Common myeloid progenitor, CD34-positive (primary cell): ENCODE measurements at regions not wholly inside any gene's neighbourhood (a gene's known extent, or its start where the extent isn't known, plus 50 kb on each side); places are given as distances from the start of the nearest gene placed in this dataset.

Experiments used
- CTCF ChIA-PET: fragments of 350-600 bp; sonication (Branson Sonifier 250); formaldehyde crosslinking; loops from one replicate; lab custom pipeline; 2021; ENCODE audit warnings: antibody characterized with exemption; lab: Charles Lee
- POLR2A ChIA-PET: fragments of 350-600 bp; sonication (Branson Sonifier 250); formaldehyde crosslinking; loops from one replicate; lab custom pipeline; 2021; ENCODE audit warnings: antibody characterized with exemption; lab: Charles Lee
- DNase-seq, 3 donors: peaks; one replicate each; pipeline versions ENCODE4 v3.0.0 to v3.0.0-alpha.2; 2013
- H3K27ac ChIP-seq, 2 experiments: 1 replicate in 1 of 2; 2 replicates in 1 of 2; pipeline ENCODE4 v1.7.0; 2013; ENCODE audit warnings: inconsistent platforms in 2 of 2, low read length in 2 of 2, mild to moderate bottlenecking in 2 of 2, low read depth in 1 of 2, moderate library complexity in 1 of 2; ENCODE audit not compliant: severe bottlenecking in 2 of 2, insufficient read depth in 1 of 2, poor library complexity in 1 of 2
- H3K27me3 ChIP-seq, 5 experiments: replicated peaks in 2 of 5; 1 replicate in 3 of 5; 2 replicates in 2 of 5; pipeline versions ENCODE4 v1.6.1 to v1.7.0; 2013; ENCODE audit warnings: low read length in 4 of 5, mild to moderate bottlenecking in 2 of 5, moderate library complexity in 2 of 5, inconsistent platforms in 1 of 5; ENCODE audit not compliant: insufficient read depth in 5 of 5, control insufficient read depth in 4 of 5
- H3K36me3 ChIP-seq, 4 experiments: 1 replicate in 2 of 4; 2 replicates in 2 of 4; pipeline versions ENCODE4 v1.6.1 to v1.7.0; 2013; ENCODE audit warnings: low read length in 3 of 4, control low read depth in 1 of 4, mild to moderate bottlenecking in 1 of 4; ENCODE audit not compliant: control insufficient read depth in 4 of 4, insufficient read depth in 4 of 4
- H3K4me1 ChIP-seq, 4 experiments: 1 replicate in 3 of 4; 2 replicates in 1 of 4; pipeline versions ENCODE4 v1.6.1 to v1.7.1; 2013; ENCODE audit warnings: low read length in 3 of 4, mild to moderate bottlenecking in 3 of 4, control low read depth in 1 of 4, inconsistent platforms in 1 of 4, moderate library complexity in 1 of 4; ENCODE audit not compliant: control insufficient read depth in 4 of 4, insufficient read depth in 4 of 4; ENCODE audit errors: control extremely low read depth in 1 of 4
- H3K4me3 ChIP-seq, 7 experiments: 1 replicate in 4 of 7; 2 replicates in 3 of 7; pipeline versions ENCODE4 v1.5.1 to v1.7.0; 2013; ENCODE audit warnings: mild to moderate bottlenecking in 7 of 7, low read length in 6 of 7, moderate library complexity in 6 of 7, inconsistent platforms in 2 of 7, low read depth in 2 of 7, control low read depth in 1 of 7; ENCODE audit not compliant: insufficient read depth in 4 of 7, control insufficient read depth in 1 of 7; ENCODE audit errors: extremely low read depth in 1 of 7
- H3K9me3 ChIP-seq, 5 experiments: 1 replicate in 4 of 5; 2 replicates in 1 of 5; pipeline versions ENCODE4 v1.6.1 to v1.7.1; 2013; ENCODE audit warnings: low read length in 4 of 5, mild to moderate bottlenecking in 2 of 5, inconsistent platforms in 1 of 5, low read depth in 1 of 5, moderate library complexity in 1 of 5; ENCODE audit not compliant: control insufficient read depth in 4 of 5, insufficient read depth in 2 of 5; ENCODE audit errors: control extremely low read depth in 1 of 5
- WGBS: methylation state at CpG from one replicate; pipeline ENCODE4 v1.1.5; 2013; ENCODE audit not compliant: insufficient coverage; 5-methylcytosine and 5-hydroxymethylcytosine counted together

GRCh38 chrX:67334323-67334722, 209.5 kb upstream of the AR start:
- Histone ChIP-seq H3K27me3 (no peaks in the 10 kb centered on the region), H3K4me1 (no peaks in the 10 kb centered on the region), H3K27ac (no peak overlapping the region), H3K36me3 (no peaks in the 10 kb centered on the region), H3K4me3 (no peak overlapping the region), H3K9me3 (peaks cover 0 to 1% (median 0%) of the 10 kb centered on the region in 5 experiments)
- CTCF ChIA-PET: no interaction called here
- 100% methylated on average over 2 of the region's 2 CpGs for WGBS
- POLR2A ChIA-PET: no interaction called here
- no peak for DNase-seq

GRCh38 chrX:67338262-67338661, 205.6 kb upstream of the AR start:
- Histone ChIP-seq H3K4me1 (no peaks in the 10 kb centered on the region), H3K9me3 (no peaks in the 10 kb centered on the region), H3K4me3 (no peak overlapping the region), H3K27ac (no peak overlapping the region), H3K36me3 (no peaks in the 10 kb centered on the region), H3K27me3 (no peaks in the 10 kb centered on the region)
- 57% methylated on average over 1 of the region's 2 CpGs for WGBS
- ChIA-PET CTCF (no interaction called here), POLR2A (no interaction called here)
- no peak for DNase-seq

GRCh38 chrX:67342138-67342537, 201.7 kb upstream of the AR start:
- Histone ChIP-seq H3K4me3 (no peak overlapping the region), H3K27ac (no peak overlapping the region), H3K36me3 (no peaks in the 10 kb centered on the region), H3K9me3 (no peaks in the 10 kb centered on the region), H3K4me1 (no peaks in the 10 kb centered on the region), H3K27me3 (no peaks in the 10 kb centered on the region)
- CTCF ChIA-PET: no interaction called here
- POLR2A ChIA-PET: no interaction called here
- WGBS: 100% methylated on average over 1 of the region's 1 CpG
- no peak for DNase-seq

GRCh38 chrX:67346225-67346624, 197.6 kb upstream of the AR start:
- no peaks in the 10 kb centered on the region for H3K36me3 ChIP-seq
- ChIA-PET POLR2A (no interaction called here), CTCF (no interaction called here)
- WGBS: no CpG with 5 or more reads among the region's 1 CpG
- no peaks in the 10 kb centered on the region for H3K9me3 ChIP-seq
- H3K4me3 ChIP-seq: no peak overlapping the region
- H3K27me3 ChIP-seq: no peaks in the 10 kb centered on the region
- no peaks in the 10 kb centered on the region for H3K4me1 ChIP-seq
- H3K27ac ChIP-seq: no peak overlapping the region
- DNase-seq: no peak

GRCh38 chrX:67346667-67347066, 197.2 kb upstream of the AR start:
- 67% methylated on average over 1 of the region's 1 CpG for WGBS
- no peaks in the 10 kb centered on the region for H3K9me3 ChIP-seq
- H3K4me3 ChIP-seq: no peak overlapping the region
- H3K27me3 ChIP-seq: no peaks in the 10 kb centered on the region
- no peak overlapping the region for H3K27ac ChIP-seq
- H3K36me3 ChIP-seq: no peaks in the 10 kb centered on the region
- no peaks in the 10 kb centered on the region for H3K4me1 ChIP-seq
- ChIA-PET CTCF (no interaction called here), POLR2A (no interaction called here)
- DNase-seq: no peak

- no CpG with 5 or more reads among the region's 1 CpG for WGBS
- ChIA-PET POLR2A (no interaction called here), CTCF (no interaction called here)
- Histone ChIP-seq H3K27ac (no peak overlapping the region), H3K9me3 (no peaks in the 10 kb centered on the region), H3K36me3 (no peaks in the 10 kb centered on the region), H3K4me3 (no peak overlapping the region), H3K4me1 (no peaks in the 10 kb centered on the region), H3K27me3 (no peaks in the 10 kb centered on the region)
- no peak for DNase-seq
Measured at GRCh38 chrX:67347145-67347544, 196.7 kb upstream of the AR start.

GRCh38 chrX:67351411-67351810, 192.4 kb upstream of the AR start:
- H3K4me1 ChIP-seq: no peaks in the 10 kb centered on the region
- H3K36me3 ChIP-seq: no peaks in the 10 kb centered on the region
- POLR2A ChIA-PET: no interaction called here
- CTCF ChIA-PET: no interaction called here
- no peak overlapping the region for H3K4me3 ChIP-seq
- WGBS: 15% methylated on average over 2 of the region's 2 CpGs
- H3K9me3 ChIP-seq: no peaks in the 10 kb centered on the region
- H3K27ac ChIP-seq: no peak overlapping the region
- H3K27me3 ChIP-seq: no peaks in the 10 kb centered on the region
- peak in 2 of 3 donors; percentile 25 to 41 for DNase-seq
